GM21526 (cell line): ENCODE measurements at regions not wholly inside any gene's neighbourhood (a gene's known extent, or its start where the extent isn't known, plus 50 kb on each side); places are given as distances from the start of the nearest gene placed in this dataset.
"Not testable (repeated sequence)": the region's sequence is repeated elsewhere in the genome, so short reads cannot be mapped to it uniquely, and the experiment has no call there.

Source experiments
- ATAC-seq: cut with Tn5 transposase; IDR thresholded peaks from one replicate; pipeline ENCODE4 v1.9.1; 2021; ENCODE audit warnings: moderate library complexity; ENCODE audit not compliant: unreplicated experiment, low FRiP score

DNA sequence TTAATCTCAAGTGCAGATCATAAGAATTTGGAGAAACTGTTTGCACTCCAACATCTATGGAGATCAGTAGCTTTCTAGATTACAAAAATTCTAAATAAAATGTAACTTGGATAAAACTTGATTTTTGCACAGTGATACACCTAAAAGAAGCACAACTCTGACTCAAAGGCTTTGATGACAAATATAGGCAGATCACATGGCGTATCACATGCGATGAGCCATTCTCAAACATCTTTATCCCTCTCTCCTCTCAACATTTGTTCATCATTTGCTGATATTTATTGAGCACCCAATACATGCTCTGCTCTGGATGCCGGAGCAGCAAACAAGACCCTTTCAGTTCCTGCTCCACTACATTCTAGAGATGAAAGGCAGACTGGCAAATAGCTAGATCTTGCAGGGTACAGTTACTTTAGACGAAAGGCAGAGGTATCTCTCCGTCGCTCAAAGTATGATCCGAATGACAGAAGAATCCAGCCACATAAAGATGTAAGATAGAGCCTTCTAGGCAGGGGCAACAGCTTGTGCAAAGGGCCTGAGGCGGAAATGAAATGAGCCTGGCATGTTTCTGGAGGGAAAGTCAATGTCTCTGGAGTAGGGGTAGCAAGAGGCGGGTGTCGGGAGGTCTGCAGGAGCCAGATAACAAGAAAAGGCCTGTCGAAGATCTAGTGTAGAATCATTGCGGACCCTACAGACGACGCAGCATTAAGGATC, 145.8 kb upstream of the ERRFI1 start:
- ATAC-seq: no peak

DNA sequence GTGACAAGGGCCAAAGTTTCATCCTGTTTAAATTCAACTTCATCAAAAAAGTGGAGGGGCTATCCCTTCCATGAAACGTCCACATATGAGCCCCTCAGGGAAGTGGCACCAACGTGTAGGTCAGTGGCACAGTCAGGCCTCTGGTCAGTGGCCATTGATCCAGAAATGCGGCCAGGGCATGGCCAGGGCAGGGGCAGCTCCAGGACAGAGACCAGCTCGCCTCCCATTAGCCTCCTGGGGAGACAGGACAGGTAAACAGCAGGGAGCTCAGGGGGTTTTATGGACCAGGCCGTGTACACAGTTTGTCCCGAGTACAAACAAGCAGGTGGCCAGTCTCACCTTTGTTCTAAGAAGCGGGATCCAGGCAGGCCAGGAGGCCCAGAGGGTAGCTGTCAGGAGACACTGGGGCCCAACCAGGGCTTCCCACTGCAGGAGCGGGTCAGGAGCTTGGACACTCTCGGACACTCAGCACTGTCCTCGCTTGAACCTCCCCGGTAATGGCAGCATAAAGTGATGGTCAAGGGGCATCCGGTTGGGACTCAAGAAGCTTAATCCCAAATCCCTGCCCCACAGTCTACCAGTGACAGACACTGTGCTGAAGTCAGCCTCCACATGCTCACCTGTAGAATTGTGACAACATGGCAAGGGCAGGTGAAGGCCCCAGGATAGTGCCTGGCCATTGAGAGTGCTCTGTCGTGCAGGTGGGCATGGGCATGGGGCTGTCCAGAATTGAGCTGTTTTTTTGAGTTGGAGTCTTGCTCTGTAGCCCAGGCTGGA, 144.1 kb upstream of the ERRFI1 start:
- ATAC-seq: no peak

DNA sequence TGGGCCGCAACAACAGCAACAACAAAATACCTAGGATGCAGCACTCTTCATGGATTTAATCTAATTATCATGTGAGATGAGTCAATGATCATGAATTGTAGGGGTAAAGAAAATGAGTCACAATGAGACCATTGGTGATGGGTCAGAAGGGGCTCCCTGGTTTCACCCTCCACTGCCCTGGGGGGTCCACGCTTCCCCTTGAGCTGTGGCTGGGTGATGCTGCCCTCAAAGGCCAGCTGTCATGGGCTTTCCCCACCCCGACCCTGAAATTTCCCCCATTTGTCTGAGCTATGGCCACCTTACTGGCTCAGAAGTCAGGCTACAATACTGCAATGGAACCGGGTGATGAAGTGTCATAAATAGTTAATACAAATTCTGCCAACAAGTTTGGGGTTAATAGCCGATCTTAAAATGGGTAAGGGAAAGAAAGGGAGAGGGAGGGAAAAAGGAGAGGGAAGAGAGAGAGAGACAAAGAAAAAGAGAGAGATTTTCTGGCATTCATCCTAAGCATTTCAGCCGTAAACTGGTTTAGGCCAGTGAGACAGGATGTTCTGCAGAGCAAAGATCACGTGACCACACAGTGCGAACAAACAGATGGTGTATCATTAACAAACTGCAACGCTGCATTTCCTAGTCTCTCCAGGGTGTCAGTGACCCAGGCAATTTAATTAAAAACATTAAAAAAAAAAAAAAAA, 143.4 kb upstream of the ERRFI1 start:
- ATAC-seq: no peak

DNA sequence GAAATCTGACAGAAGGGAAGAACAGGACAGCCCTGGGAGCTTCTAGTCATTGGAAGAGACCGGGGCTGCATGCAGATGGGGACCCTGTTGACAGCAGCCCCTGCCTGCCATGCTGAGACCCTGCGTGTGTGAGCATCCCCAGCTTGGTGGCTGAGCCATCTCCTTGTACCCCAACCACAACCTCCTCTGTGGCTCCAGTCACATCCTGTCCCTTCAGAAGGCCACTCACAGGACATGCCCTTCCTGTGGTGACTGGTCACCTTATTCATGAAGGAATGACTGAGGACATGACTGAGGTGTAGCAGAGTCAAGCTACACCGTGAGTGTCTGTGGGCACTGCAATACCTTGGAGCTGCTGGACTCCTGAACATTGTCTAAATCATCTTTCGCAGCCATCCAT, 141.8 kb upstream of the ERRFI1 start:
- no peak for ATAC-seq

DNA sequence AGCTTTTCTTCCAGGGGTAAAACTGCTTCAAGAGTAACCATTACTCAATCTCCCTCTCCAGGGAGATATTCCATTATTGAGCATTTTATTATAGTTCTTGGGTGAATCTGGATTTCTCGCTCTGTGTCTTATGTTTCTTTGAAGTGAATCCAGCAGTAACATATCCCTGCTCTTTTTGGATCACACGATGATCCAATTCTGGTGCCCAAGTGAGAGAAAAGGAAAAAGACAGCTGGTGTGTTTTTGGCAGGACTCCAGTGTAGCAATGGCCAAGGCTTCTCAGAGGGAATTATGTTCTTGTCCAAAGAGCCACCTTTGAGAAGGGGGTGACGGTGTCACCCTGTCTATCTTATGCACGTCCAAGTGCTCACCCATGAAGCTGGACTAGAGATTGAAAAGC, 140.3 kb upstream of the ERRFI1 start:
- ATAC-seq: no peak

DNA sequence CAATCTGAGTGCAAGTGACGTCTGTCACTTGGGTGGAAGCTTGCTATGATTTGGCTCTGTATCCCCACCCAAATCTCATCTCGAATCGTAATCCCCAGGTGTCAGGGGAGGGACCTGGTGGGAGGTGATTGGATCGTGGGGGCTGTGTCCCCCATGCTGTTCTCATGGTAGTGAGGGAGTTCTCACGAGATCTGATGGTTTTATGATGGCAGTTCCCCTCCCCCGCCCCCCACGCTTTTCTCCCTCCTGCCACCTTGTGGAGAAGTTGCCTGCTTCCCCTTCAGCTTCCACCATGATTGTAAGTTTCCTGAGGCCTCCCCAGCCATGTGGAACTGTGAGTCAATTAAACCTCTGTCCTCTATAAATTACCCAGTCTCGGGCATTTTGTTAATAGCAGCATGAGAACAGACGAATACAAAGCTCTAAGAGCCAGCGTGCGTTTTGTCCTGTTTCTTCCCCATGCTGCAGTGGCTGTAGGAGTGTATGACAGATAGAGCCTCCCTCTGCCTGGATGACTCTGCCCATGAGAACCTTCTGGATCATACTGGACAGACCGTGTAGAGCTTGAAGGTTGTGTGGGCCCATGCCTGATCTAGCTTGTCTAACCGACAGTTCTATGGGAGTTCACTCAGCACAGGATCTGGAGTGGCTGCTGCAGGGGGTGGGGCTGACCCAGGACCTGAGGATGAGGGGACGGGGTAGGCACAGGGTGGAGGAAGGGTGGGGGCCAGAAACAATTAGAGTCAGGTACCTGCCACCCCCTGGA, 139.7 kb upstream of the ERRFI1 start:
- ATAC-seq: no peak

DNA sequence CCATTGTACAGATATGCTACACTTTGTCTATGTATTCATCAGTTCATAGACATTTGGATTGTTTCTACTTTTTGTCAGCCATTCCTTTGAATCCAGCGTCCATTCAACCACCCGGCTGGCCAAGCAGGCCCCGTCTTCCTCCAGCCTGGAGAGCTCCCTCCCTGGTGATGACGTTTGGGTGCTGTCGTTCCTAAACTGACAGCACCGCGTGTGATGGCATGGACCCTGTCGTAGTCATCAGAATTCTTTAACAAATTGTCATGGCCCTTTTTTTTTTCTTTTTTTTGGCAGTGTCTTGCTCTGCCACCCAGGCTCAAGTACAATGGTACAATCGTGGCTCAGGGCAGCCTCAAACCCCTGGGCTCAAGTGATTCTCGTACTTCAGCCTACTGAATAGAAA, 138.6 kb upstream of the ERRFI1 start:
- no peak for ATAC-seq

DNA sequence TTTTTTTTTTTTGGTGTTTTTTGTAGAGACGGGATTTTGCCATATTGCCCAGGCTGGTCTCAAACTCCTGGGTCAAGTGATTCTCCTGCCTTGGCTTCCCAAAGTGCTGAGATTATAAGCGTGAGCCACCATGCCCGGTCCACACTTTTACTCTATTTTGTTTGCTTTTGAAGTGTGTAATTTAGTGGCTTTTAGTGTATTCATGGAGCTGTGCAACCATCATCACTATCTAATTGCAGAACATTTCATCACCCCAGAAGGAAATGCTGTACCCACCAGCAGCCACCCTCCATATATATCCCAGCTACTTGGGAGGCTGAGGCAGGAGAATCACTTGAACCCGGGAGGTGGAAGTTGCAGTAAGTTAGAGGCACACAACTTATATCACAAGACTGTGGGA, 136.9 kb upstream of the ERRFI1 start:
- ATAC-seq: no peak

DNA sequence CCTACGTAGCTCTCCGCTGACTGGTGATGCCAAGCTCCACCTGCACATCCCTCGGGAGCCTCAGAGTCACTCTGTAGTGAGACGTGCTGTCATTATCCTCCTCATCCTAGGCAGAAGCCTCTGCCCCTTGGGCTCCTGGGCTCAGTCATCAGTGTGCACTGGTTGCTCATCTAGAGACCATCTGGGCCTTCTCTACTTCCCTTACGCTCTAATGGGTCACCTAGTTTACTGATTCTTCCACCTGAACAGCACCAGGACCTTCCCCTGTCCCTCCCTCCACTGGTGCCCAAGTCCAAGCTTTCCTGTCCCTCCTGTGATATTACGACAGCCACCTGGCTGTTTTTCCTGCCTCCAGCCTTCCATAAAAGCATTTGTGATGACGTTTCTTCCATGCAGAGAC, 136.1 kb upstream of the ERRFI1 start:
- no peak for ATAC-seq

DNA sequence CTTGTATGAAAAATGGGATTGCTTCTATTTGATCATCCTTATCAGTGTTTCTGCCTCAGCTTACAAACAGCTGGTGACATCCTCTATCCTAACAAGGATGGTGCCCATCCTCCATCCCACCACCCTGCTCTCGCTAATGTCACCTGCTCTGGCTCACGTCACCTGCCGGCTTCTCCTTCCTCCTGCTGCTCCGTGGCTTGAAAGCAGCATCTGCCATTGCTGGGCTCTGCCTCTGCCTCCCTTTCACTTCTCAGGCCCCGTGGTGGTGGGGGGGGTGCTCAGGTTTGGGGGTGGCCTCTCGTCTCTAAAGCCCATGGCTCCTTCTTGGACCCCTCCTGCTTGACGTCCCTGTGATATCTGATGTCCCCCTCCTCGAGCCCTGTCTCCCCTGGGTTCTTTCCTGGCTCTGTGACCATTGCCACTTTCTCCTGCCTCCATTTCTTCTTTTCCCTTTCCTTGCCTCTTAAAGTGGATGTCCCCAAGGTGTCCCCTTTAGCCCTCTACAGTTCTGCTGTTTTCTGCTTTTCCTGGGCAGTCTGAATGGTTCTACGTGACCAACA, 135.5 kb upstream of the ERRFI1 start:
- ATAC-seq: no peak

DNA sequence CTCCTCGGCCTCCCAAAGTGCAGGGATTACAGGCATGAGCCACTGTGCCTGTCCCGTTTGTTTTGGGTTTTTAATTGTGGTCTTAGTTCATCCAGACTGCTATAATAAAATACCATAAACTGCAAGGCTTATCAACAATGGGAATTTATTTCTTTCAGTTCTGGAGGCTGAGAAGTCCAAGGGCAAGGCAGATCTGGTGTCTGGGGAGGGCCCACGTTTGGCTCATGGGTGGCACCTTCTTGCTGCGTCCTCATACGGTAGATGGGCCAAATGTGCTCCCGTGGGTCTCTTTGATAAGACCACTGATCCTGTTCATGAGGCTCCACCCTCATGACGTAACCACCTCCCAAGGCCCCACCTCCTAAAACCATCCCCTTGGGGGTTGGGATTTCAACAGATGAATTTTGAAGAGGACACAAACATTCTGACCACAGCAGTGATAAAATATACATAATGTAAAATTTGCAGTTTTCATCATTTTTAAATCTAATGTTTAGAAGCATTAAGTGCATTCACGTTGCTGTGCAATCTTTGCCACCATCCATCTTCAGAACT, 133.4 kb upstream of the ERRFI1 start:
- ATAC-seq: no peak

DNA sequence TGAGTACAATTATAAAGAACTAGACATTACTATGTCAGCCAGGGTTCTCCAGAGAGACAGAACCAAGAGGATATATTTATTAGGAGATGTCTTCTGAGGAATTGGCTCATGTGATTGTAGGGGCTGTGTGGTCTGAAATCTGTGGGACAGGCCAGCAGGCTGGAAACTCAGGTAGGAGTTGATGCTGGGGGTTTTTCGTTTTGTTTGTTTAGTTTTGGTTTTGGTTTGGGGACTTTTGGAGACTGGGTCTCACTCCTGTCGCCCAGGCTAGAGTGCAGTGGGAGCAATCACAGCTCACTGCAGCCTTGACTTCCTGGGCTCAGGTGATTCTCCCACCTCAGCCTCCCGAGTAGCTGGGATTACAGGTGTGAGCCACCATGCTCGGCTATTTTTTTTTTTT, 132.9 kb upstream of the ERRFI1 start:
- no peak for ATAC-seq

DNA sequence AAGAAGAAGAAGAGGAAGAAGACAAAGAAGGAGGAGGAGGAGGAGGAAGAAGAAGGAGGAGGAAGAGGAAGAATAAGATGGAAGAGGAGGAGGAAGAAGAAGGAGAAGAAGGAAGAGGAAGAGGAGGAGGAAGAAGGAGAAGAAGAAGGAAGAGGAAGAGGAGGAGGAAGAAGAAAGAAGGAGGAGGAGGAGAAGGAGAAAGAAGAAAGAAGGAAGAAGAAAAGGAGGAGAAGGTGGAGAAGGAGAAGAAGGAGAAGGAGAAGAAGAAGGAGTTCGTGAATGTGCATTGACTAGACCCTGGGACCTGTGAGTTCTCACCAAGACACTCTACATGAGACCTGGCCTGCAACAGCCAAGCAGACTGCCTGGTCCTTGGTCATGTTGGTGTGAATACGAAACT, 131.7 kb upstream of the ERRFI1 start:
- no peak for ATAC-seq

DNA sequence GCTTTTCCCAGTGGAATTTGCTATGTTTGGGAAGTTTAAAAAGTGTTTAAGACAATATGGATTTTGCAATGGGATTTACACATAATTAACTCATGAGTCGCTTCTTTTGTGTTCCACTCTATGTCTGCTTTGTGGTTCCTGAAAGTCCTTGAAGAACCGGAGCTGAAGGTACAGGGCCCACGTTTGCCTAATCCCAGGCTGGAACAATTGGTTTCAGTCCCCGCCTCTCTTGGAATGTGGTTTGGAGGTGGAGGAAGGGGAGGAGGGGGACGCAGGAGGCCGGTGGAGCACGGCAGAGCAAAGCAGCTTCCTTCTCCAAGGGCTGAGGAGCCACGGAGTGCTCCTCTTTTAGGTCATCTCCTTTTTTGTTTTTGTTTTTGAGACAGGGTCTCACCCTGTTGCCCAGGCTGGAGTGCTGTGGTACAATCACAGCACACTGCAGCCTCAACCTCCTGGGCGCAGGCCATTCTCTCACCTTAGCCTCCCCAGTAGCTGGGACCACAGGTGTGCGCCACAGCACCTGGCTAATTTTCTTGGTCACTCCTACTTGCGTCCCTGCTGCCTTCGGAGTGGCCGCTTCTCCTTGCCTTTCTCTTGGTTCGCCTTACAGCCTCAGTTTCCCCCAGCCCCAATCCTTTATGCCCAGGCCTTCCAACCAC, 129.5 kb upstream of the ERRFI1 start:
- ATAC-seq: no peak

DNA sequence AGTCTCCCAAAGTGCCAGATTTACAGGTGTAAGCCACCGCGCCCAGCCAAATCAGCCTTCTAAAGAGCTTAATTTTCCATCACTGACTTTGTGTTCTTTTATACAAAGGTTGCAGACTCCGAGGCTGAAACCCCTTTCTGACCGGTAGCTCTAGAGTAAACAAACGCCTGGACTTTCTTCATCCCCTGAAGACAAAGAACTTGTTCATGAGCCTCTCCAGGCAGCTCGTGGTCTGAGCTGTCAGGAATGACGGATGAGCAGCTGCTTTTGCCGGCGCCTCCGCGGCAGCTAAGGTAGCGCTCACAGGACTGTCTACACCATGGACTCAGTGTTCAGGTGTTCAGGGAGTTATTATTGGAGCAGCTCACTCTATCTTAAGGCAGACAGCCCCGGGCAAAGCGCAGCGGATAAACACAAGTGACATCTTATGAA, 128.5 kb upstream of the ERRFI1 start:
- no peak for ATAC-seq

DNA sequence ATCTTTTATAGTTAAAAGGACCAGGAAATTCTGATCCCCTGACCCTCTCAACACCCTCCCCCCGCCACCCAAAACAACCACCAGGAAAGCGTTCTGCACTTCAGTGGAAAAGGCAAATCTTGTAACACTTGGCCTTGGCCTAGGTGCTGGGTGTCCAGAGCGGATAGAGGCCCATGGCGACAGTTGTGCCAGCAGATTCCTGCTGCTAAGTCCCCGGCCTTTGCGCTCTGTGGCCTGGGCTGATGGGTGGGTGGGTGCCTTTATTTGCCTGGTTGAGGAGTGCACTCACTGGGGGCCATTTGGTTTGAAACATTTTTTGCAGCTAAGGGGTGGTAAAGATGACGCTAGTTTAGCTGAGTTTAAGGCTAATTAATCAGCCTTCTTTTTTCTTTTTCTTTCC, 127.9 kb upstream of the ERRFI1 start:
- ATAC-seq: no peak

DNA sequence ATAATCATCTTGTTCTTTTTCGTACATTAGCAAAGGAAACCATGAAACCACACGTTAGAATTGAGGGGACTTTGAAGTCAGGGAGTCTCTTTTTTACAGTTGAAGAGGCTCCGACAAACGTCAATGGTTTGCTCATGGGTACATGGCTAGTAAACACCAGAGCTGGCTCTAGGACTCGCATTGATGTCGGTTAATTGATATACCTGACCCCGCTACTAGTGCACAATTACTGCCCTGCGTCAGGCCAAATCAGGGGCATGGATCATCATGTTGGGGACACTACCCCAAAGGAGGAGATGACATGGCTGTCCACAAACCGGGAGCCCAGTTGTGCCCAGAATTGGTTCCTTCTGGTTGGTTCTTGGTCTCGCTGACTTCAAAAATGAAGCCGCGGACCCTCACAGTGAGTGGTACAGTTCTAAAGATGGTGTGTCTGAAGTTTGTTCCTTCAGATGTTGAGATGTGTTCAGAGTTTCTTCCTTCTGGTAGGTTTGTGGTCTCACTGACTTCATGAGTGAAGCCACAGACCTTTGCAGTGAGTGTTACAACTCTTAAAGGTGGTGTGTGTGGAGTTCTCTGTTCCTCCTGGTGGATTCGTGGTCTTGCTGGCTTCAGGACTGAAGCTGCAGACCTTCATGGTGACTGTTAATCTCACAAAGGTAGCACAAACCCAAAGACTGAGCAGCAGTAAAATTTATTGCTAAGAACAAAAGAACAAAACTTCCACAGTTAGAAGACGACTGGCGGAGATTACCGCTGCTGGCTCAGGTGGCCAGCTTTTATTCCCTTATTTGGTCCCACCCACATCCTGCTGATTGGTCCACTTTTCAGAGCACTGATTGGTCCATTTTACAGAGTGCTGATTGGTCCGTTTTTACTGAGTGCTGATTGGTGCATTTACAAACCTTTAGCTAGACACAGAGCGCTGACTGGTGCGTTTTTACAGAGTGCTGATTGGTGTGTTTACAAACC, 126.9 kb upstream of the ERRFI1 start:
- no peak for ATAC-seq

DNA sequence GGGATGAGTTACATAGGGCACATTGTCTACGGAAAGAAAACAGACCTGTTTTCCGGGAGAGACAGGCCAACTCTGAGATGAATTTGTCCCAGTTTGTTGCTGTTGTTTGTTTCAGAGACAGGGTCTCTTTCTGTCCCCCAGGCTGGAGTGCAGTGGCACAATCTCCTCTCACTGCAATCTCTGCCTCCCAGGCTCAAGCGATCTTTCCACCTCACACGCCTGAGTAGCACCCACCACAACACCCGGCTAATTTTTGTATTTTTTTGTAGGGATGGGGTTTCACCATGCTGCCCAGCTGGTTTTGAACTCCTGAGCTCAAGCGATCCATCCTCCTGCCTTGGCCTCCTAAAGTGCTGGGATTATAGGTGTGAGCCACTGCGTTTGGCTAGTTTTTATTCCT, 125.5 kb upstream of the ERRFI1 start:
- ATAC-seq: no peak

DNA sequence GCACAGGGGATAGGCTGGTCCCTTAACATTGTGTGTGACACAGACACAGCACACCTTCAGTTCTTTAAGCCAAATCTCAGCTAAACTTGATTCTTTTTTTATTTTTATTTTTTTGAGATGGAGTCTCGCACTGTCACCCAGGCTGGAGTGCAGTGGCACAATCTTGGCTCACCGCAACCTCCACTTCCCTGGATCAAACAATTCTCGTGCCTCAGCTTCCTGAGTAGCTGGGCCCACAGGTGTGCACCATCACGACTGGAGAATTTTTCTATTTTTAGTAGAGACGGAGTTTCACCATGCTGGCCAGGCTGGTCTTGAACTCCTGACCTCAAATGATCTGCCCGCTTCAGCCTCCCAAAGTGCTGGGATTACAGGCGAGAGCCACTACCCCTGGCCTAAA, 123.6 kb upstream of the ERRFI1 start:
- not testable (repeated sequence) for ATAC-seq
